Breast epithelium (tissue), 4 donors: ENCODE measurements at regions not wholly inside any gene's neighbourhood (a gene's known extent, or its start where the extent isn't known, plus 50 kb on each side); places are given as distances from the start of the nearest gene placed in this dataset.

ENCODE experiments used
- DNase-seq, 2 donors: peaks; one replicate each; pipeline ENCODE4 v3.0.0-alpha.2; 2019; ENCODE audit warnings: low spot score in 2 of 2
- H3K27ac ChIP-seq, 2 donors: fragments of 200-600 bp; sonication (generic) in 1 of 2; one replicate each; pipeline ENCODE4 v1.5.1; 2016 to 2019; ENCODE audit warnings: mild to moderate bottlenecking in 1 of 2
- H3K27me3 ChIP-seq, 2 donors: fragments of 200-600 bp; sonication (generic) in 1 of 2; one replicate each; pipeline versions ENCODE4 v1.5.1 to v1.6.0; 2017 to 2019; ENCODE audit warnings: control low read depth in 1 of 2, mild to moderate bottlenecking in 1 of 2
- H3K36me3 ChIP-seq: fragments of 200-600 bp; one replicate; pipeline ENCODE4 v1.5.1; 2019
- H3K4me1 ChIP-seq, 2 donors: fragments of 200-600 bp; sonication (generic); one replicate each; pipeline ENCODE4 v1.5.1; 2016 to 2019; ENCODE audit warnings: control low read depth in 1 of 2
- H3K4me3 ChIP-seq, 3 donors: fragments of 200-600 bp; sonication (generic); 1 replicate in 2 of 3; 2 replicates in 1 of 3; pipeline ENCODE4 v1.5.1; 2016 to 2019; ENCODE audit warnings: mild to moderate bottlenecking in 3 of 3, moderate library complexity in 2 of 3
- H3K9me3 ChIP-seq, 2 donors: fragments of 200-600 bp; sonication (generic) in 1 of 2; one replicate each; pipeline ENCODE4 v1.5.1; 2016 to 2019; ENCODE audit warnings: control low read depth in 1 of 2
- POLR2A ChIP-seq: fragments of 450-650 bp; IDR thresholded peaks from one replicate; pipeline ENCODE4 v1.6.1; 2016; ENCODE audit warnings: antibody characterized with exemption, mild to moderate bottlenecking, moderate library complexity
- POLR2AphosphoS5 ChIP-seq, 3 donors: sonication (generic); formaldehyde crosslinking; IDR thresholded peaks; one replicate each; pipeline ENCODE4 v1.6.1; 2017; ENCODE audit warnings: antibody characterized with exemption in 3 of 3
- intact Hi-C: fragments of 100-400 bp; cut with DNase I; formaldehyde crosslinking; loops from one replicate; pipeline ENCODE4 v1.15.1; 2023; ENCODE audit warnings: low total_unique reads
- TF ChIP-seq, protein P1 (sequence below), 3 donors: fragments of 450-650 bp; IDR thresholded peaks; one replicate each; pipeline ENCODE4 v1.5.1; 2016 to 2017; ENCODE audit warnings: antibody characterized with exemption in 3 of 3, mild to moderate bottlenecking in 3 of 3, moderate library complexity in 3 of 3

- Histone ChIP-seq H3K9me3 (no peaks in the 10 kb centered on the region), H3K27me3 (no peaks in the 10 kb centered on the region), H3K4me3 (no peak overlapping the region), H3K36me3 (no peaks in the 10 kb centered on the region), H3K4me1 (no peaks in the 10 kb centered on the region), H3K27ac (no peak overlapping the region)
- no peak for DNase-seq
- intact Hi-C loops: no loop called here
- TF ChIP-seq, protein P1, sequence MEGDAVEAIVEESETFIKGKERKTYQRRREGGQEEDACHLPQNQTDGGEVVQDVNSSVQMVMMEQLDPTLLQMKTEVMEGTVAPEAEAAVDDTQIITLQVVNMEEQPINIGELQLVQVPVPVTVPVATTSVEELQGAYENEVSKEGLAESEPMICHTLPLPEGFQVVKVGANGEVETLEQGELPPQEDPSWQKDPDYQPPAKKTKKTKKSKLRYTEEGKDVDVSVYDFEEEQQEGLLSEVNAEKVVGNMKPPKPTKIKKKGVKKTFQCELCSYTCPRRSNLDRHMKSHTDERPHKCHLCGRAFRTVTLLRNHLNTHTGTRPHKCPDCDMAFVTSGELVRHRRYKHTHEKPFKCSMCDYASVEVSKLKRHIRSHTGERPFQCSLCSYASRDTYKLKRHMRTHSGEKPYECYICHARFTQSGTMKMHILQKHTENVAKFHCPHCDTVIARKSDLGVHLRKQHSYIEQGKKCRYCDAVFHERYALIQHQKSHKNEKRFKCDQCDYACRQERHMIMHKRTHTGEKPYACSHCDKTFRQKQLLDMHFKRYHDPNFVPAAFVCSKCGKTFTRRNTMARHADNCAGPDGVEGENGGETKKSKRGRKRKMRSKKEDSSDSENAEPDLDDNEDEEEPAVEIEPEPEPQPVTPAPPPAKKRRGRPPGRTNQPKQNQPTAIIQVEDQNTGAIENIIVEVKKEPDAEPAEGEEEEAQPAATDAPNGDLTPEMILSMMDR (IDR thresholded peaks at IDR 0.05): no peak
- TF ChIP-seq POLR2AphosphoS5 (IDR thresholded peaks at IDR 0.05) (no peak), POLR2A (no peak)
These were observed 49.9 kb upstream of the HELT start for GRCh38 chr4:184968366-184968765.
